Osteoblast (primary cell): ENCODE measurements at regions not wholly inside any gene's neighbourhood (a gene's known extent, or its start where the extent isn't known, plus 50 kb on each side); places are given as distances from the start of the nearest gene placed in this dataset.
"Not testable (repeated sequence)": the region's sequence is repeated elsewhere in the genome, so short reads cannot be mapped to it uniquely, and the experiment has no call there.

Source experiments
- DNase-seq: peaks from one replicate; pipeline ENCODE4 v3.0.0; 2011; ENCODE audit warnings: low spot score, mixed read lengths; ENCODE audit not compliant: insufficient read length; ENCODE audit errors: missing footprints
- H2AFZ ChIP-seq: 2 replicates; pipeline ENCODE4 v1.6.0; 2011; ENCODE audit warnings: mild to moderate bottlenecking, low read length
- H3K27ac ChIP-seq: 2 replicates; pipeline ENCODE4 v1.5.1; 2011; ENCODE audit warnings: mild to moderate bottlenecking, low read depth, low read length, moderate library complexity
- H3K27me3 ChIP-seq: 2 replicates; pipeline ENCODE4 v1.6.0; 2012; ENCODE audit warnings: mild to moderate bottlenecking, control low read depth, inconsistent platforms, low read length, moderate library complexity; ENCODE audit not compliant: insufficient read depth
- H3K36me3 ChIP-seq: 2 replicates; pipeline ENCODE4 v1.5.1; 2011; ENCODE audit warnings: mild to moderate bottlenecking, low read length, control low read depth, moderate library complexity; ENCODE audit not compliant: insufficient read depth
- H3K4me1 ChIP-seq: 2 replicates; pipeline ENCODE4 v1.5.1; 2011; ENCODE audit warnings: mild to moderate bottlenecking, low read length, control low read depth, moderate library complexity; ENCODE audit not compliant: insufficient read depth
- H3K4me2 ChIP-seq: 2 replicates; pipeline ENCODE4 v1.6.0; 2011; ENCODE audit warnings: mild to moderate bottlenecking, low read length; ENCODE audit not compliant: insufficient read depth
- H3K4me3 ChIP-seq: fragments of 200-600 bp; sonication (generic); 3 replicates; pipeline ENCODE4 v1.5.1; 2012; ENCODE audit warnings: mild to moderate bottlenecking, low read length, inconsistent platforms; ENCODE audit not compliant: insufficient read depth
- H3K79me2 ChIP-seq: 2 replicates; pipeline ENCODE4 v1.6.0; 2012; ENCODE audit warnings: mild to moderate bottlenecking, low read length, control low read depth, inconsistent platforms; ENCODE audit not compliant: insufficient read depth
- H3K9me3 ChIP-seq: 2 replicates; pipeline ENCODE4 v1.5.1; 2011; ENCODE audit warnings: low read depth, low read length, control low read depth
- H4K20me1 ChIP-seq: 2 replicates; pipeline ENCODE4 v1.6.0; 2012; ENCODE audit warnings: mild to moderate bottlenecking, low read length, control low read depth; ENCODE audit not compliant: insufficient read depth
- CTCF ChIP-seq: IDR thresholded peaks from 2 replicates; pipeline ENCODE4 v1.5.1; 2011; ENCODE audit warnings: mild to moderate bottlenecking, low read depth, low read length, moderate library complexity; ENCODE audit errors: extremely low read depth

GRCh38 chr12:58681730-58682129 lies 238.6 kb downstream of the LRIG3 start:
- H3K9me3 ChIP-seq = no peaks in the 10 kb centered on the region
- no peak overlapping the region for H3K4me2 ChIP-seq
- peaks cover 2% of the 10 kb centered on the region for H3K27me3 ChIP-seq
- DNase-seq = no peak
- no peaks in the 10 kb centered on the region for H4K20me1 ChIP-seq
- no peak overlapping the region for H2AFZ ChIP-seq
- no peaks in the 10 kb centered on the region for H3K79me2 ChIP-seq
- H3K4me3 ChIP-seq = no peak overlapping the region
- H3K4me1 ChIP-seq = no peaks in the 10 kb centered on the region
- no peaks in the 10 kb centered on the region for H3K36me3 ChIP-seq
- H3K27ac ChIP-seq = no peak overlapping the region
- no peak for TF ChIP-seq CTCF

- Histone ChIP-seq H3K36me3 (no peaks in the 10 kb centered on the region), H4K20me1 (no peaks in the 10 kb centered on the region)
These were observed 225.0 kb downstream of the LRIG3 start for GRCh38 chr12:58695263-58695662.

GRCh38 chr12:58701536-58701935 lies 218.8 kb downstream of the LRIG3 start:
- TF ChIP-seq CTCF = no peak
- Histone ChIP-seq H3K36me3 (no peaks in the 10 kb centered on the region), H3K4me2 (no peak overlapping the region), H3K4me3 (no peak overlapping the region), H3K27me3 (no peaks in the 10 kb centered on the region), H3K27ac (no peak overlapping the region), H3K4me1 (no peaks in the 10 kb centered on the region), H3K79me2 (no peaks in the 10 kb centered on the region), H3K9me3 (no peaks in the 10 kb centered on the region), H2AFZ (no peak overlapping the region), H4K20me1 (no peaks in the 10 kb centered on the region)
- no peak for DNase-seq

More at GRCh38 chr12:58695263-58695662, 225.0 kb downstream of the LRIG3 start:
- Histone ChIP-seq H2AFZ (no peak overlapping the region), H3K27me3 (no peaks in the 10 kb centered on the region), H3K27ac (no peak overlapping the region), H3K4me3 (no peak overlapping the region), H3K9me3 (peaks cover 3% of the 10 kb centered on the region), H3K4me2 (no peak overlapping the region), H3K4me1 (no peaks in the 10 kb centered on the region), H3K79me2 (no peaks in the 10 kb centered on the region)
- no peak for DNase-seq
- TF ChIP-seq CTCF = no peak

GRCh38 chr12:58703866-58704265 lies 216.4 kb downstream of the LRIG3 start:
- no peaks in the 10 kb centered on the region for H3K79me2 ChIP-seq
- no peaks in the 10 kb centered on the region for H3K36me3 ChIP-seq
- H4K20me1 ChIP-seq = no peaks in the 10 kb centered on the region
- H3K4me2 ChIP-seq = no peak overlapping the region
- no peak for TF ChIP-seq CTCF
- H3K4me1 ChIP-seq = no peaks in the 10 kb centered on the region
- no peaks in the 10 kb centered on the region for H3K9me3 ChIP-seq
- H2AFZ ChIP-seq = no peak overlapping the region
- no peak for DNase-seq
- no peak overlapping the region for H3K27ac ChIP-seq
- H3K27me3 ChIP-seq = no peaks in the 10 kb centered on the region
- H3K4me3 ChIP-seq = no peak overlapping the region

- DNase-seq, H3K27me3 ChIP-seq, H3K27ac ChIP-seq: not testable (repeated sequence)
These were observed 215.5 kb downstream of the LRIG3 start for GRCh38 chr12:58704770-58705169.

More at GRCh38 chr12:58704770-58705169, 215.5 kb downstream of the LRIG3 start:
- not testable (repeated sequence) for H3K4me2 ChIP-seq, H3K4me3 ChIP-seq, H4K20me1 ChIP-seq, H3K36me3 ChIP-seq, H3K4me1 ChIP-seq, H3K9me3 ChIP-seq, H3K79me2 ChIP-seq, H2AFZ ChIP-seq
